BLaER1 treated with 17β-estradiol and CSF1 and Interleukin-3, amounts not matched to agents 10 nM and 100 nM (cell line): ENCODE measurements at regions not wholly inside any gene's neighbourhood (a gene's known extent, or its start where the extent isn't known, plus 50 kb on each side); places are given as distances from the start of the nearest gene placed in this dataset.

ENCODE experiments used
- H3K27ac ChIP-seq, 11 experiments: shearing (Covaris generic); formaldehyde crosslinking; 2 replicates each; pipeline ENCODE4 v1.8.1; 2022
- H3K27me3 ChIP-seq, 11 experiments: shearing (Covaris generic); formaldehyde crosslinking; 2 replicates each; pipeline ENCODE4 v1.8.1; 2022
- H3K36me3 ChIP-seq, 11 experiments: shearing (Covaris generic); formaldehyde crosslinking; 2 replicates each; pipeline ENCODE4 v1.8.1; 2022
- H3K4me1 ChIP-seq, 10 experiments: shearing (Covaris generic); formaldehyde crosslinking; 2 replicates each; pipeline ENCODE4 v1.8.1; 2022
- H3K4me2 ChIP-seq, 11 experiments: shearing (Covaris generic); formaldehyde crosslinking; 2 replicates each; pipeline ENCODE4 v1.8.1; 2022
- H3K4me3 ChIP-seq, 10 experiments: shearing (Covaris generic); formaldehyde crosslinking; 2 replicates each; pipeline ENCODE4 v1.8.1; 2022
- H3K9ac ChIP-seq, 11 experiments: shearing (Covaris generic); formaldehyde crosslinking; 2 replicates each; pipeline ENCODE4 v1.8.1; 2022
- H3K9me3 ChIP-seq, 11 experiments: shearing (Covaris generic); formaldehyde crosslinking; replicated peaks in 1 of 11; 2 replicates each; pipeline ENCODE4 v1.8.1; 2022
- H4K20me1 ChIP-seq, 11 experiments: shearing (Covaris generic); formaldehyde crosslinking; 2 replicates each; pipeline ENCODE4 v1.8.1; 2022
- Cebpa-rat ChIP-seq, 11 experiments: shearing (Covaris generic); IDR thresholded peaks; 2 replicates each; pipeline ENCODE4 v1.8.1; 2022

GRCh38 chr6:144725736-144726522, 440.8 kb downstream of the UTRN start:
- H3K9me3 ChIP-seq = no peaks in the 10 kb centered on the region; a peak in 1 of 22 replicates
- H3K36me3 ChIP-seq = peaks cover 21 to 70% (median 31%) of the 10 kb centered on the region in 11 experiments
- no peak overlapping the region for H3K27ac ChIP-seq
- peak overlapping the region in 1 of 11 experiments; percentile 9; a peak in 2 of 22 replicates for H3K4me2 ChIP-seq
- H3K9ac ChIP-seq = no peak overlapping the region
- H4K20me1 ChIP-seq = peaks cover 0 to 5% (median 0%) of the 10 kb centered on the region in 11 experiments; a peak in 1 of 22 replicates
- no peaks in the 10 kb centered on the region for H3K27me3 ChIP-seq
- H3K4me3 ChIP-seq = no peak overlapping the region
- no peak for TF ChIP-seq Cebpa-rat (IDR thresholded peaks at IDR 0.05)
- peaks cover 0 to 28% (median 0%) of the 10 kb centered on the region in 10 experiments; a peak in 6 of 20 replicates for H3K4me1 ChIP-seq

DNA sequence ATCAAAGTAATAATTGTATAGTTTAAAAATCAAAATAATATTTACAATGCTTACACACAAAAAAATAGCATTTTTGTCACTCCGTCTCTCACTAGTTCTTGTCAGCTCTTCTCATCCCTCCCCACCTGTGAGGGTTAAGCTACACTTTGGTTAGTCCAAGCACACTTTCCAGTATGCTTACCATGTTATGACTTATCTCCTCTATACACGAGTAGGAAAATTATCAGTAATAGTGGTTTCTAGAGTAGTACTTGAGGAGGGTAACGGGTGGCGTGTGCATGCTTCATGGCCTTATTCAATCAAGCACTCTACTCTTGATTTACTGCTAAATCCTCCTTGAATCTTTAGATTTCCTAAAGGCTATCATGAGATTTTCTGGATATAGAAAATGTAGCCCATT, 443.7 kb downstream of the UTRN start:
- H4K20me1 ChIP-seq = peaks cover 0 to 5% (median 0%) of the 10 kb centered on the region in 11 experiments; a peak in 1 of 22 replicates
- no peaks in the 10 kb centered on the region for H3K27me3 ChIP-seq
- H3K36me3 ChIP-seq = peaks cover 34 to 74% (median 46%) of the 10 kb centered on the region in 11 experiments
- H3K4me1 ChIP-seq = peaks cover 0 to 7% (median 0%) of the 10 kb centered on the region in 10 experiments; a peak in 2 of 20 replicates
- H3K27ac ChIP-seq = no peak overlapping the region
- H3K9ac ChIP-seq = no peak overlapping the region
- no peak overlapping the region for H3K4me3 ChIP-seq
- no peaks in the 10 kb centered on the region; a peak in 1 of 22 replicates for H3K9me3 ChIP-seq
- no peak overlapping the region for H3K4me2 ChIP-seq
- TF ChIP-seq Cebpa-rat (IDR thresholded peaks at IDR 0.05) = no peak

GRCh38 chr6:144729502-144729901, 444.4 kb downstream of the UTRN start:
- Histone ChIP-seq H3K36me3 (peaks cover 41 to 81% (median 53%) of the 10 kb centered on the region in 11 experiments), H3K9ac (no peak overlapping the region), H3K4me2 (no peak overlapping the region), H3K27me3 (no peaks in the 10 kb centered on the region), H3K4me1 (peaks cover 0 to 7% (median 0%) of the 10 kb centered on the region in 10 experiments; a peak in 2 of 20 replicates), H3K27ac (no peak overlapping the region), H3K9me3 (no peaks in the 10 kb centered on the region; a peak in 1 of 22 replicates), H3K4me3 (no peak overlapping the region), H4K20me1 (peaks cover 0 to 5% (median 0%) of the 10 kb centered on the region in 11 experiments; a peak in 1 of 22 replicates)
- no peak for TF ChIP-seq Cebpa-rat (IDR thresholded peaks at IDR 0.05)

DNA sequence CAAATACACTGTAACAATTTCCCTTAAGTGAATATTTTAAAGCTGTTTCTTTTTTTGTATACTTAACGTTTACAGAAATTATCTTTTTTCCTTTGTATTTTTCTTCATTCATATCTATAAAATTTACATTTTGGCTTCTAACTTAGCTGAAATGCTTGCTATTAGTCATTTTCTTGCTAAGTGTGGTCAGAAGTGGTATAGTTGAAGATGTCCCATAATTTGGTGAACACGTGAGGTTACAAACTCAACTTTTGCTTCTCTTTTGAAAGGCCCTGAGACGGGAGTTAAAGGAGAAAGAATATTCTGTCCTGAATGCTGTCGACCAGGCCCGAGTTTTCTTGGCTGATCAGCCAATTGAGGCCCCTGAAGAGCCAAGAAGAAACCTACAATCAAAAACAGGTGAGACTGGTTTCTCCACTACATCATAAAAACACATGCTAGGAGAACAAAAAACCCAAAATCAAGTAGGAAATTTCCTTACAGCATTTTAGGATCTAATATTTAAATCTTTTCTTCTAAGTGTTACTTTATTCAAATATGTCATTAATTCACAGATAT, 445.0 kb downstream of the UTRN start:
- H3K36me3 ChIP-seq = peaks cover 44 to 82% (median 57%) of the 10 kb centered on the region in 11 experiments
- H3K4me2 ChIP-seq = no peak overlapping the region
- no peak overlapping the region for H3K27ac ChIP-seq
- no peak overlapping the region for H3K4me3 ChIP-seq
- H4K20me1 ChIP-seq = peaks cover 0 to 5% (median 0%) of the 10 kb centered on the region in 11 experiments; a peak in 1 of 22 replicates
- H3K27me3 ChIP-seq = no peaks in the 10 kb centered on the region
- H3K9ac ChIP-seq = no peak overlapping the region
- no peaks in the 10 kb centered on the region for H3K9me3 ChIP-seq
- TF ChIP-seq Cebpa-rat (IDR thresholded peaks at IDR 0.05) = no peak
- H3K4me1 ChIP-seq = peaks cover 0 to 7% (median 0%) of the 10 kb centered on the region in 10 experiments; a peak in 2 of 20 replicates

GRCh38 chr6:144731229-144731628, 446.1 kb downstream of the UTRN start:
- Histone ChIP-seq H3K4me3 (no peak overlapping the region), H3K36me3 (peaks cover 47 to 89% (median 61%) of the 10 kb centered on the region in 11 experiments), H3K27ac (no peak overlapping the region), H3K4me2 (no peak overlapping the region), H4K20me1 (no peaks in the 10 kb centered on the region), H3K9ac (no peak overlapping the region), H3K4me1 (peaks cover 0 to 2% (median 0%) of the 10 kb centered on the region in 10 experiments; a peak in 2 of 20 replicates), H3K9me3 (no peaks in the 10 kb centered on the region), H3K27me3 (no peaks in the 10 kb centered on the region)
- no peak for TF ChIP-seq Cebpa-rat (IDR thresholded peaks at IDR 0.05)

GRCh38 chr6:144736763-144737162, 451.6 kb downstream of the UTRN start:
- Histone ChIP-seq H3K4me2 (no peak overlapping the region), H3K27ac (no peak overlapping the region), H3K9me3 (no peaks in the 10 kb centered on the region), H3K9ac (no peak overlapping the region), H3K36me3 (peaks cover 62 to 87% (median 72%) of the 10 kb centered on the region in 11 experiments), H3K4me1 (no peaks in the 10 kb centered on the region), H4K20me1 (peaks cover 0 to 6% (median 0%) of the 10 kb centered on the region in 11 experiments; a peak in 1 of 22 replicates), H3K27me3 (no peaks in the 10 kb centered on the region), H3K4me3 (no peak overlapping the region)
- TF ChIP-seq Cebpa-rat (IDR thresholded peaks at IDR 0.05) = no peak

GRCh38 chr6:144737998-144738397, 452.9 kb downstream of the UTRN start:
- no peaks in the 10 kb centered on the region for H3K9me3 ChIP-seq

GRCh38 chr6:144739873-144740272, 454.7 kb downstream of the UTRN start:
- Histone ChIP-seq H3K27me3 (no peaks in the 10 kb centered on the region), H3K4me1 (no peaks in the 10 kb centered on the region), H3K9ac (no peak overlapping the region), H4K20me1 (peaks cover 0 to 6% (median 0%) of the 10 kb centered on the region in 11 experiments; a peak in 1 of 22 replicates), H3K27ac (no peak overlapping the region), H3K4me2 (no peak overlapping the region), H3K9me3 (no peaks in the 10 kb centered on the region), H3K36me3 (peaks cover 37 to 64% (median 47%) of the 10 kb centered on the region in 11 experiments), H3K4me3 (no peak overlapping the region)
- no peak for TF ChIP-seq Cebpa-rat (IDR thresholded peaks at IDR 0.05)

More at GRCh38 chr6:144737998-144738397, 452.9 kb downstream of the UTRN start:
- Histone ChIP-seq H3K4me1 (no peaks in the 10 kb centered on the region), H3K4me2 (no peak overlapping the region), H3K27ac (no peak overlapping the region), H3K9ac (no peak overlapping the region), H3K36me3 (peaks cover 52 to 79% (median 61%) of the 10 kb centered on the region in 11 experiments), H3K4me3 (no peak overlapping the region), H3K27me3 (no peaks in the 10 kb centered on the region), H4K20me1 (peaks cover 0 to 6% (median 0%) of the 10 kb centered on the region in 11 experiments; a peak in 1 of 22 replicates)
- TF ChIP-seq Cebpa-rat (IDR thresholded peaks at IDR 0.05) = no peak

DNA sequence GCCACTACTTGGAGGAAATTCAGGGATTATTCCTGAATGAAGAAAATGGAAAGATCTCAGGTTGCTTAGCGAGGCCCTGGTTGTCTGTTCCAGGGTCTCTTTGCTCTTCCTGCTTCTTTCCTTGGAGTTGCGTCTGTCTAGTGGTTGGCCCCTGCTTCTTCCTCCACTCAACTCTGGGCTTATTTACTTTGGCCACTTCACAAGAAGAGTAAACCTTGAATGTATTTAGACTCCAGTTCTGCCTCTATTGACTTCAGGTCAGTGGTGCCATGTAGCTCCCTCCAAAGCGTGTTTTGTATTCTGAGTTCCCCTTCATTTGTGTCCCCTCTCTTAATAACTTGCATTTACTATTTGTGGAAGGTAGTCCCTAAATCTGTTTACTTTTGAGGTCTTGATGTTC, 456.5 kb downstream of the UTRN start:
- TF ChIP-seq Cebpa-rat (IDR thresholded peaks at IDR 0.05) = no peak
- no peaks in the 10 kb centered on the region for H3K9me3 ChIP-seq
- no peaks in the 10 kb centered on the region for H3K27me3 ChIP-seq
- no peak overlapping the region for H3K27ac ChIP-seq
- no peak overlapping the region for H3K4me3 ChIP-seq
- H3K4me2 ChIP-seq = no peak overlapping the region
- peaks cover 0 to 6% (median 0%) of the 10 kb centered on the region in 11 experiments; a peak in 1 of 22 replicates for H4K20me1 ChIP-seq
- peaks cover 0 to 4% (median 0%) of the 10 kb centered on the region in 10 experiments; a peak in 5 of 20 replicates for H3K4me1 ChIP-seq
- H3K9ac ChIP-seq = no peak overlapping the region
- H3K36me3 ChIP-seq = peaks cover 21 to 62% (median 35%) of the 10 kb centered on the region in 11 experiments
